ENCODE measurements at regions not wholly inside any gene's neighbourhood (a gene's known extent, or its start where the extent isn't known, plus 50 kb on each side); places are given as distances from the start of the nearest gene placed in this dataset.

GRCh38 chr3:127389420-127389819 lies 101.6 kb upstream of the PRR20G start:
- TF ChIP-seq ELF4 (IDR thresholded peaks at IDR 0.05) (no peak), L3MBTL2 (conservative IDR thresholded peaks at IDR 0.05) (no peak), FOXA1 (IDR thresholded peaks at IDR 0.05) (no peak), SUZ12 (IDR thresholded peaks at IDR 0.05) (no peak), BHLHE40 (IDR thresholded peaks at IDR 0.05; ENCODE audit: borderline replicate concordance) (no peak)

All from HEK293T (cell line).